Right atrium auricular region (tissue), 2 donors: ENCODE measurements at regions not wholly inside any gene's neighbourhood (a gene's known extent, or its start where the extent isn't known, plus 50 kb on each side); places are given as distances from the start of the nearest gene placed in this dataset.
"Not testable (repeated sequence)": the region's sequence is repeated elsewhere in the genome, so short reads cannot be mapped to it uniquely, and the experiment has no call there.

Experiments used
- DNase-seq: peaks from one replicate; pipeline ENCODE4 v3.0.0-alpha.2; 2019; ENCODE audit warnings: low spot score
- H3K27ac ChIP-seq, 2 donors: fragments of 200-600 bp; sonication (generic); 1 replicate in 1 of 2; 2 replicates in 1 of 2; pipeline ENCODE4 v1.5.1; 2016 to 2019
- H3K27me3 ChIP-seq, 2 donors: fragments of 200-600 bp; sonication (generic); one replicate each; pipeline versions ENCODE4 v1.5.1 to v1.6.0; 2017 to 2019
- H3K36me3 ChIP-seq: fragments of 200-600 bp; sonication (generic); one replicate; pipeline ENCODE4 v1.5.1; 2016
- H3K4me1 ChIP-seq, 2 donors: fragments of 200-600 bp; sonication (generic); one replicate each; pipeline versions ENCODE4 v1.5.1 to v1.6.0; 2017 to 2019
- H3K4me3 ChIP-seq, 2 donors: fragments of 200-600 bp; sonication (generic); 1 replicate in 1 of 2; 2 replicates in 1 of 2; pipeline ENCODE4 v1.5.1; 2017 to 2019; ENCODE audit warnings: mild to moderate bottlenecking in 1 of 2, moderate library complexity in 1 of 2
- H3K9me3 ChIP-seq, 2 donors: fragments of 200-600 bp; sonication (generic); one replicate each; pipeline ENCODE4 v1.5.1; 2019
- CTCF ChIP-seq, 2 donors: fragments of 200-600 bp; sonication (generic); IDR thresholded peaks; one replicate each; pipeline ENCODE4 v1.5.1; 2019; ENCODE audit warnings: antibody characterized with exemption in 2 of 2

GRCh38 chr5:126002222-126002897 lies 420.8 kb upstream of the GRAMD2B start:
- TF ChIP-seq CTCF (IDR thresholded peaks at IDR 0.05), result no peak
- no peaks in the 10 kb centered on the region for H3K36me3 ChIP-seq
- H3K27me3 ChIP-seq, result no peaks in the 10 kb centered on the region
- peak; percentile 73 for DNase-seq
- no peak overlapping the region for H3K4me3 ChIP-seq
- no peaks in the 10 kb centered on the region for H3K9me3 ChIP-seq
- H3K27ac ChIP-seq, result peak overlapping the region; percentile 54 to 78
- peaks cover 0 to 35% of the 10 kb centered on the region in 2 donors for H3K4me1 ChIP-seq

- no peaks in the 10 kb centered on the region for H3K9me3 ChIP-seq
- no peaks in the 10 kb centered on the region for H3K36me3 ChIP-seq
- H3K27me3 ChIP-seq, result no peaks in the 10 kb centered on the region
- peak overlapping the region in 1 of 2 donors; percentile 78 for H3K27ac ChIP-seq
- no peak for TF ChIP-seq CTCF (IDR thresholded peaks at IDR 0.05)
- no peak overlapping the region for H3K4me3 ChIP-seq
- H3K4me1 ChIP-seq, result peaks cover 0 to 35% of the 10 kb centered on the region in 2 donors
- DNase-seq, result no peak
These were observed 419.9 kb upstream of the GRAMD2B start for GRCh38 chr5:126003309-126003708.

- H3K9me3 ChIP-seq, result no peaks in the 10 kb centered on the region
- no peak for DNase-seq
- H3K4me1 ChIP-seq, result peaks cover 0 to 35% of the 10 kb centered on the region in 2 donors
- H3K4me3 ChIP-seq, result no peak overlapping the region
- H3K36me3 ChIP-seq, result no peaks in the 10 kb centered on the region
- H3K27ac ChIP-seq, result no peak overlapping the region
- H3K27me3 ChIP-seq, result no peaks in the 10 kb centered on the region
- no peak for TF ChIP-seq CTCF (IDR thresholded peaks at IDR 0.05)
These were observed 418.6 kb upstream of the GRAMD2B start for GRCh38 chr5:126004636-126005035.

GRCh38 chr5:126007841-126008240 lies 415.4 kb upstream of the GRAMD2B start:
- Histone ChIP-seq H3K9me3 (no peaks in the 10 kb centered on the region), H3K4me1 (peaks cover 0 to 20% of the 10 kb centered on the region in 2 donors), H3K27ac (no peak overlapping the region), H3K36me3 (no peaks in the 10 kb centered on the region), H3K4me3 (no peak overlapping the region), H3K27me3 (no peaks in the 10 kb centered on the region)
- no peak for TF ChIP-seq CTCF (IDR thresholded peaks at IDR 0.05)
- no peak for DNase-seq

GRCh38 chr5:126009566-126009965 lies 413.6 kb upstream of the GRAMD2B start:
- H3K27me3 ChIP-seq, result no peaks in the 10 kb centered on the region
- H3K36me3 ChIP-seq, result no peaks in the 10 kb centered on the region
- no peak for TF ChIP-seq CTCF (IDR thresholded peaks at IDR 0.05)
- peaks cover 0 to 3% of the 10 kb centered on the region in 2 donors for H3K4me1 ChIP-seq
- no peak for DNase-seq
- no peak overlapping the region for H3K27ac ChIP-seq
- H3K9me3 ChIP-seq, result no peaks in the 10 kb centered on the region
- H3K4me3 ChIP-seq, result no peak overlapping the region

- not testable (repeated sequence) for H3K4me3 ChIP-seq, H3K36me3 ChIP-seq, H3K27ac ChIP-seq, DNase-seq, H3K27me3 ChIP-seq, H3K9me3 ChIP-seq
- peaks cover 0 to 18% of the 10 kb centered on the region in 2 donors for H3K4me1 ChIP-seq
These were observed 411.7 kb upstream of the GRAMD2B start for GRCh38 chr5:126011526-126011925.
